GM06990 (cell line): ENCODE measurements at regions not wholly inside any gene's neighbourhood (a gene's known extent, or its start where the extent isn't known, plus 50 kb on each side); places are given as distances from the start of the nearest gene placed in this dataset.

ENCODE experiments used
- DNase-seq: peaks from one replicate; pipeline ENCODE4 v3.0.0-alpha.2; 2011; ENCODE audit not compliant: insufficient read length; ENCODE audit errors: extremely low read depth
- H3K27me3 ChIP-seq: replicated peaks from 2 replicates; pipeline ENCODE4 v1.6.0; 2011; ENCODE audit warnings: low read length; ENCODE audit not compliant: control insufficient read depth, insufficient read depth
- H3K36me3 ChIP-seq: 2 replicates; pipeline ENCODE4 v1.5.1; 2011; ENCODE audit warnings: low read length; ENCODE audit not compliant: control insufficient read depth, insufficient read depth
- H3K4me3 ChIP-seq: replicated peaks from 2 replicates; pipeline ENCODE4 v1.5.1; 2011; ENCODE audit warnings: low read depth, mild to moderate bottlenecking, control low read depth, low read length
- CTCF ChIP-seq: IDR thresholded peaks from 2 replicates; pipeline ENCODE4 v1.5.1; 2011; ENCODE audit warnings: low read length, control low read depth, mild to moderate bottlenecking, inconsistent platforms; ENCODE audit not compliant: insufficient read depth, poor library complexity, severe bottlenecking

- no peak for TF ChIP-seq CTCF
- H3K27me3 ChIP-seq: no peaks in the 10 kb centered on the region
- no peak for DNase-seq
- no peak overlapping the region for H3K4me3 ChIP-seq
- no peaks in the 10 kb centered on the region for H3K36me3 ChIP-seq
These were observed 61.7 kb upstream of the NOX3 start for GRCh38 chr6:155517294-155517693.

- no peaks in the 10 kb centered on the region for H3K27me3 ChIP-seq
- DNase-seq: peak; percentile 19
- H3K4me3 ChIP-seq: no peak overlapping the region
- no peaks in the 10 kb centered on the region for H3K36me3 ChIP-seq
- TF ChIP-seq CTCF: no peak
These were observed 55.2 kb upstream of the NOX3 start for GRCh38 chr6:155510879-155511278.

- DNase-seq: no peak
- Histone ChIP-seq H3K4me3 (no peak overlapping the region), H3K27me3 (no peaks in the 10 kb centered on the region), H3K36me3 (no peaks in the 10 kb centered on the region)
- no peak for TF ChIP-seq CTCF
These were observed 54.3 kb upstream of the NOX3 start for GRCh38 chr6:155509743-155510475.

- TF ChIP-seq CTCF: no peak
- Histone ChIP-seq H3K27me3 (no peaks in the 10 kb centered on the region), H3K36me3 (no peaks in the 10 kb centered on the region), H3K4me3 (no peak overlapping the region)
- DNase-seq: no peak
These were observed 50.0 kb upstream of the NOX3 start for GRCh38 chr6:155505608-155505989.
